ENCODE measurements at regions not wholly inside any gene's neighbourhood (a gene's known extent, or its start where the extent isn't known, plus 50 kb on each side); places are given as distances from the start of the nearest gene placed in this dataset.
"Not testable (repeated sequence)": the region's sequence is repeated elsewhere in the genome, so short reads cannot be mapped to it uniquely, and the experiment has no call there.

GRCh38 chr3:82198009-82198408 is 436.6 kb upstream of the GBE1 start:
- Histone ChIP-seq H3K27me3 (ENCODE audit: control insufficient read depth, insufficient read depth, low read length) (no peaks in the 10 kb centered on the region), H3K36me3 (ENCODE audit: insufficient read depth, low read length) (no peaks in the 10 kb centered on the region), H3K9ac (ENCODE audit: low read depth, low read length) (no peak overlapping the region), H3K4me2 (ENCODE audit: low read length) (no peak overlapping the region), H3K4me1 (ENCODE audit: control insufficient read depth, insufficient read depth, low read length) (no peaks in the 10 kb centered on the region), H3K4me3 (ENCODE audit: low read length) (no peak overlapping the region), H3K9me3 (replicated peaks; ENCODE audit: low read length) (no peaks in the 10 kb centered on the region)

GRCh38 chr3:82196645-82197044 is 435.2 kb upstream of the GBE1 start:
- no peaks in the 10 kb centered on the region for H3K9me3 ChIP-seq (replicated peaks; ENCODE audit: low read length)
- no peak overlapping the region for H3K9ac ChIP-seq (ENCODE audit: low read depth, low read length)
- no peaks in the 10 kb centered on the region for H3K36me3 ChIP-seq (ENCODE audit: insufficient read depth, low read length)
- H3K27me3 ChIP-seq (ENCODE audit: control insufficient read depth, insufficient read depth, low read length): no peaks in the 10 kb centered on the region
- H3K4me2 ChIP-seq (ENCODE audit: low read length): no peak overlapping the region
- no peak overlapping the region for H3K4me3 ChIP-seq (ENCODE audit: low read length)
- no peaks in the 10 kb centered on the region for H3K4me1 ChIP-seq (ENCODE audit: control insufficient read depth, insufficient read depth, low read length)

- H3K9me3 ChIP-seq (replicated peaks; ENCODE audit: low read length): no peaks in the 10 kb centered on the region
- H3K9ac ChIP-seq (ENCODE audit: low read depth, low read length): no peak overlapping the region
- no peak overlapping the region for H3K4me3 ChIP-seq (ENCODE audit: low read length)
- H3K27me3 ChIP-seq (ENCODE audit: control insufficient read depth, insufficient read depth, low read length): no peaks in the 10 kb centered on the region
- no peak overlapping the region for H3K4me2 ChIP-seq (ENCODE audit: low read length)
- H3K4me1 ChIP-seq (ENCODE audit: control insufficient read depth, insufficient read depth, low read length): no peaks in the 10 kb centered on the region
- H3K36me3 ChIP-seq (ENCODE audit: insufficient read depth, low read length): no peaks in the 10 kb centered on the region
These were observed 433.4 kb upstream of the GBE1 start for GRCh38 chr3:82194870-82195269.

- Histone ChIP-seq H3K4me3 (ENCODE audit: low read length) (no peak overlapping the region), H3K4me1 (ENCODE audit: control insufficient read depth, insufficient read depth, low read length) (no peaks in the 10 kb centered on the region), H3K9ac (ENCODE audit: low read depth, low read length) (no peak overlapping the region), H3K4me2 (ENCODE audit: low read length) (no peak overlapping the region), H3K9me3 (replicated peaks; ENCODE audit: low read length) (no peaks in the 10 kb centered on the region), H3K27me3 (ENCODE audit: control insufficient read depth, insufficient read depth, low read length) (no peaks in the 10 kb centered on the region), H3K36me3 (ENCODE audit: insufficient read depth, low read length) (no peaks in the 10 kb centered on the region)
These were observed 424.6 kb upstream of the GBE1 start for GRCh38 chr3:82186017-82186416.

DNA sequence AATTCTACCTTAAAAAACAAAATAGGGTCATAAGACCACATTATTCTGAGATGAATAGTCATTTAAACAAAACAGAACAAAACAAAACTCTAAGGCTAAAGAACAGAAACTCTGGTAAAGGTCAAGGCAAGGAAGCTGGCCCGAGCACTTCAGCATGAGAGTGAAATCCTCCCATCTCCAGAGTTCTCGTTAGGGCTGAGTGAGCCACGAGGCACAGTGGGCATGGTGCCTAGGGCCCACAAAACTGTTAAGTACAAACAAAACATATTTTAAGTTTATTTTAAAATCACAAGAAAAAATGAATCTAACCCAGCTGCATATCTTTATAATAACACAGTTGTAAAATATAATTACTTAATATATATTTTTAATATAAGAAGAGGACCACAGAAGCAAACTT is 417.8 kb upstream of the GBE1 start:
- H3K9me3 ChIP-seq (replicated peaks; ENCODE audit: low read length): no peaks in the 10 kb centered on the region
- no peak overlapping the region for H3K9ac ChIP-seq (ENCODE audit: low read depth, low read length)
- H3K27me3 ChIP-seq (ENCODE audit: control insufficient read depth, insufficient read depth, low read length): no peaks in the 10 kb centered on the region
- no peak overlapping the region for H3K4me3 ChIP-seq (ENCODE audit: low read length)
- H3K4me1 ChIP-seq (ENCODE audit: control insufficient read depth, insufficient read depth, low read length): no peaks in the 10 kb centered on the region
- no peak overlapping the region for H3K4me2 ChIP-seq (ENCODE audit: low read length)
- no peaks in the 10 kb centered on the region for H3K36me3 ChIP-seq (ENCODE audit: insufficient read depth, low read length)

DNA sequence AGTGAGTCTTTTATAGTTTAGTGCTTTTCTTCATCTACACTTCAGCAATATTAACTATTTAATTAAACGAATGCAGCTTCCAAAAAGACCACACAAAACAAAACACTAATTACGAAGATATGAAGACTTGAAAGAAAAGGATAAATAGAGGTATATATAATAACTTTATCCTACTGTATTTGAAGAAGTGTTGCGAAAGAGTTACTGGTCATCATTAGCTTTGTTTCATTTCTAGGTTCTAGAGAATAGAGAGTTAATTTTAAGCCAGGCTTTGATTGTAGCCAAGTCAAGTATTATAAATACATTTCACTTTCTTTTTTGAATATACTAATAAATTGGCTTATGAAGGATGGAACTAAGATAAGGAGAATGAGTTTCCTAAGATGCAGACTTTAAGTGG is 416.8 kb upstream of the GBE1 start:
- Histone ChIP-seq H3K4me2 (ENCODE audit: low read length) (no peak overlapping the region), H3K36me3 (ENCODE audit: insufficient read depth, low read length) (no peaks in the 10 kb centered on the region), H3K27me3 (ENCODE audit: control insufficient read depth, insufficient read depth, low read length) (no peaks in the 10 kb centered on the region), H3K4me3 (ENCODE audit: low read length) (no peak overlapping the region), H3K9me3 (replicated peaks; ENCODE audit: low read length) (no peaks in the 10 kb centered on the region), H3K4me1 (ENCODE audit: control insufficient read depth, insufficient read depth, low read length) (no peaks in the 10 kb centered on the region), H3K9ac (ENCODE audit: low read depth, low read length) (no peak overlapping the region)

DNA sequence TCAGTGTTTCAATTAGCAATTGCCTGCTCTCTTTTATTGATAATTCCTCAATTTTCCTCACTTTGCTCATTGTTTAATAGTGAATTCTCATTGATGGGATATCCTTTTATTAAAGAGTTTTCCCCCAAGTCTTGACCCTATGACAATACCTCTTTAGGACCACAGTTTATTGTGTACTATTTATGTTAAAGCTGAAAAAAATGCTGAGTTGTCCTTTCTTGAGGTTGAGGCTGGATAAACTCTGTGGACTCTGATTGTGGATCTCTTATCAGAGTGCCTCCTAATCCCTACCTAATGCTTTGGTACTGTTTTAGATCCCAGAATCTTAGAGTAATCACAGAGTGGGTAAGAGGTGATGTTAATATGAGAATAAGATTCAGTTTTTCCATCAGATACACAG is 416.3 kb upstream of the GBE1 start:
- Histone ChIP-seq H3K9ac (ENCODE audit: low read depth, low read length) (no peak overlapping the region), H3K9me3 (replicated peaks; ENCODE audit: low read length) (no peaks in the 10 kb centered on the region), H3K4me3 (ENCODE audit: low read length) (no peak overlapping the region), H3K4me2 (ENCODE audit: low read length) (no peak overlapping the region), H3K27me3 (ENCODE audit: control insufficient read depth, insufficient read depth, low read length) (no peaks in the 10 kb centered on the region), H3K36me3 (ENCODE audit: insufficient read depth, low read length) (no peaks in the 10 kb centered on the region), H3K4me1 (ENCODE audit: control insufficient read depth, insufficient read depth, low read length) (no peaks in the 10 kb centered on the region)

- H3K4me1 ChIP-seq (ENCODE audit: control insufficient read depth, insufficient read depth, low read length): no peaks in the 10 kb centered on the region
- H3K4me3 ChIP-seq (ENCODE audit: low read length): no peak overlapping the region
- no peaks in the 10 kb centered on the region for H3K36me3 ChIP-seq (ENCODE audit: insufficient read depth, low read length)
- no peak overlapping the region for H3K4me2 ChIP-seq (ENCODE audit: low read length)
- H3K27me3 ChIP-seq (ENCODE audit: control insufficient read depth, insufficient read depth, low read length): no peaks in the 10 kb centered on the region
- no peak overlapping the region for H3K9ac ChIP-seq (ENCODE audit: low read depth, low read length)
- no peaks in the 10 kb centered on the region for H3K9me3 ChIP-seq (replicated peaks; ENCODE audit: low read length)
These were observed 403.8 kb upstream of the GBE1 start for GRCh38 chr3:82165266-82165665.

- Histone ChIP-seq H3K4me2 (ENCODE audit: low read length) (no peak overlapping the region), H3K36me3 (ENCODE audit: insufficient read depth, low read length) (no peaks in the 10 kb centered on the region), H3K9ac (ENCODE audit: low read depth, low read length) (no peak overlapping the region), H3K4me1 (ENCODE audit: control insufficient read depth, insufficient read depth, low read length) (no peaks in the 10 kb centered on the region), H3K4me3 (ENCODE audit: low read length) (no peak overlapping the region), H3K27me3 (ENCODE audit: control insufficient read depth, insufficient read depth, low read length) (no peaks in the 10 kb centered on the region), H3K9me3 (replicated peaks; ENCODE audit: low read length) (no peaks in the 10 kb centered on the region)
These were observed 402.6 kb upstream of the GBE1 start for GRCh38 chr3:82163907-82164520.

GRCh38 chr3:82157952-82158351 is 396.5 kb upstream of the GBE1 start:
- Histone ChIP-seq H3K36me3 (ENCODE audit: insufficient read depth, low read length) (no peaks in the 10 kb centered on the region), H3K9ac (ENCODE audit: low read depth, low read length) (no peak overlapping the region), H3K4me1 (ENCODE audit: control insufficient read depth, insufficient read depth, low read length) (peaks cover 13% of the 10 kb centered on the region), H3K27me3 (ENCODE audit: control insufficient read depth, insufficient read depth, low read length) (no peaks in the 10 kb centered on the region), H3K4me2 (ENCODE audit: low read length) (peak overlapping the region; percentile 8), H3K4me3 (ENCODE audit: low read length) (no peak overlapping the region), H3K9me3 (replicated peaks; ENCODE audit: low read length) (no peaks in the 10 kb centered on the region)

DNA sequence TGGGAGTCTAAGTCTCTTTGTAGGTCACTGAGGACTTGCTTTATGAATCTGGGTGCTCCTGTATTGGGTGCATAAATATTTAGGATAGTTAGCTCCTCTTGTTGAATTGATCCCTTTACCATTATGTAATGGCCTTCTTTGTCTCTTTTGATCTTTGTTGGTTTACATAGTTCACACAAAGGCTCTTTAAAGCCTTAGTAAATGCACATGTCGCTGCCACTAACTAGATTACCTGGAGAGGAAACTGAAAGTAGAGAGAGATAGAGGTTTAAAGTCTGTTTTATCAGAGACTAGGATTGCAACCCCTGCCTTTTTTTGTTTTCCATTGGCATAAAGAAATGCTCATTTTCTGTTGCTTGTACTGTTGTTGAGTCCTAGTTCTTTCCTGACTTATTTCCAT is 392.4 kb upstream of the GBE1 start:
- not testable (repeated sequence) for H3K4me3 ChIP-seq (ENCODE audit: low read length); H3K27me3 ChIP-seq (ENCODE audit: control insufficient read depth, insufficient read depth, low read length); H3K9me3 ChIP-seq (replicated peaks; ENCODE audit: low read length); H3K4me2 ChIP-seq (ENCODE audit: low read length); H3K36me3 ChIP-seq (ENCODE audit: insufficient read depth, low read length); H3K9ac ChIP-seq (ENCODE audit: low read depth, low read length)
- peaks cover 13% of the 10 kb centered on the region for H3K4me1 ChIP-seq (ENCODE audit: control insufficient read depth, insufficient read depth, low read length)

DNA sequence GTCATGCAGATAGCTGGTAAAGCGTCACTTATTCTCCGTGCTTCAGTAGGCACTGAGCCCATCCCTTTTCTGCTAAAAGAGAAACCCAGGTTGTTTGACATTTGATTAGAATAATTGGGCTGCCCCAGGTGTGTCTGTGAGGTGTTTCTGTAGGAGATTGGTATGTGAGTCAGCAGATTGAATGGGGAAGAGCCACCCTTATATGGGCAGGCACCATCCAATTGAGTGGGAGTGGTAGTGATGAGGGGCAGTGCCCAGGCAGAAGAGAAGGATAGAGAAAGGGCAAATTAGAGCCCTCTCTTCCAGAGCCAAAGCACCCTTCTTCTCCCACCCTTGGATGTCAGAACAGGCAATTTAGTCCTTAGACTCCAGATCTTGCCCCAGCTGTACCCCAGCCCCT is 384.3 kb upstream of the GBE1 start:
- no peaks in the 10 kb centered on the region for H3K4me1 ChIP-seq (ENCODE audit: control insufficient read depth, insufficient read depth, low read length)
- no peaks in the 10 kb centered on the region for H3K27me3 ChIP-seq (ENCODE audit: control insufficient read depth, insufficient read depth, low read length)
- no peaks in the 10 kb centered on the region for H3K36me3 ChIP-seq (ENCODE audit: insufficient read depth, low read length)
- no peak overlapping the region for H3K4me3 ChIP-seq (ENCODE audit: low read length)
- H3K9ac ChIP-seq (ENCODE audit: low read depth, low read length): no peak overlapping the region
- no peaks in the 10 kb centered on the region for H3K9me3 ChIP-seq (replicated peaks; ENCODE audit: low read length)
- H3K4me2 ChIP-seq (ENCODE audit: low read length): no peak overlapping the region

Data from skeletal muscle satellite cell (primary cell).